ENCODE measurements at regions not wholly inside any gene's neighbourhood (a gene's known extent, or its start where the extent isn't known, plus 50 kb on each side); places are given as distances from the start of the nearest gene placed in this dataset.

GRCh38 chr2:6641956-6642355 is 223.8 kb downstream of the CMPK2 start:
- no peak for TF ChIP-seq CTCF (conservative IDR thresholded peaks at IDR 0.05; ENCODE audit: low read depth, low read length)
- no peak overlapping the region for H3K4me3 ChIP-seq (ENCODE audit: low read depth, low read length)
- no peak for DNase-seq (ENCODE audit: low read depth)

- DNase-seq (ENCODE audit: low read depth), result no peak
- no peak overlapping the region for H3K4me3 ChIP-seq (ENCODE audit: low read depth, low read length)
- TF ChIP-seq CTCF (conservative IDR thresholded peaks at IDR 0.05; ENCODE audit: low read depth, low read length), result no peak
These were observed 221.4 kb downstream of the CMPK2 start for GRCh38 chr2:6644261-6644660.

GRCh38 chr2:6645004-6645403 is 220.7 kb downstream of the CMPK2 start:
- no peak overlapping the region for H3K4me3 ChIP-seq (ENCODE audit: low read depth, low read length)
- no peak for DNase-seq (ENCODE audit: low read depth)
- TF ChIP-seq CTCF (conservative IDR thresholded peaks at IDR 0.05; ENCODE audit: low read depth, low read length), result no peak

GRCh38 chr2:6645672-6646071 is 220.0 kb downstream of the CMPK2 start:
- no peak overlapping the region for H3K4me3 ChIP-seq (ENCODE audit: low read depth, low read length)
- TF ChIP-seq CTCF (conservative IDR thresholded peaks at IDR 0.05; ENCODE audit: low read depth, low read length), result no peak
- no peak for DNase-seq (ENCODE audit: low read depth)

- no peak for TF ChIP-seq CTCF (conservative IDR thresholded peaks at IDR 0.05; ENCODE audit: low read depth, low read length)
- DNase-seq (ENCODE audit: low read depth), result no peak
- H3K4me3 ChIP-seq (ENCODE audit: low read depth, low read length), result no peak overlapping the region
These were observed 218.7 kb downstream of the CMPK2 start for GRCh38 chr2:6647046-6647445.

- no peak overlapping the region for H3K4me3 ChIP-seq (ENCODE audit: low read depth, low read length)
- TF ChIP-seq CTCF (conservative IDR thresholded peaks at IDR 0.05; ENCODE audit: low read depth, low read length), result no peak
These were observed 217.0 kb downstream of the CMPK2 start for GRCh38 chr2:6648596-6649247.

GRCh38 chr2:6650311-6650710 is 215.4 kb downstream of the CMPK2 start:
- no peak overlapping the region for H3K4me3 ChIP-seq (ENCODE audit: low read depth, low read length)
- no peak for TF ChIP-seq CTCF (conservative IDR thresholded peaks at IDR 0.05; ENCODE audit: low read depth, low read length)
- DNase-seq (ENCODE audit: low read depth), result no peak

More at GRCh38 chr2:6648596-6649247, 217.0 kb downstream of the CMPK2 start:
- no peak for DNase-seq (ENCODE audit: low read depth)

All from choroid plexus epithelial cell (primary cell).